Endothelial cell of umbilical vein (primary cell): ENCODE measurements at regions not wholly inside any gene's neighbourhood (a gene's known extent, or its start where the extent isn't known, plus 50 kb on each side); places are given as distances from the start of the nearest gene placed in this dataset.

ENCODE experiments used
- BruUV-seq: library from RNA; stranded (reverse); fragments of 400-500 nt; replicated peaks from 2 replicates; lab custom pipeline; 2021; lab: Mats Ljungman, UMichigan
- CTCF ChIA-PET: fragments of 300-600, 350-600 bp; sonication (Branson Sonifier 250); formaldehyde crosslinking; loops from one replicate; lab custom pipeline; 2021; ENCODE audit warnings: antibody characterized with exemption, inconsistent platforms; lab: Charles Lee
- POLR2A ChIA-PET: fragments of 300-600, 350-600 bp; sonication (Branson Sonifier 250); formaldehyde crosslinking; loops from one replicate; lab custom pipeline; 2021; ENCODE audit warnings: antibody characterized with exemption, inconsistent platforms; lab: Charles Lee
- DNase-seq: peaks from one replicate; pipeline ENCODE4 v3.0.0-alpha.2; 2011; ENCODE audit warnings: low read depth, low spot score
- FAIRE-seq: peaks from 2 replicates; lab custom pipeline; 2011; peaks lifted over from hg19 to GRCh38; lab: Jason Lieb, UNC
- H2AFZ ChIP-seq: 2 replicates; pipeline ENCODE4 v1.6.0; 2012; ENCODE audit warnings: low read depth, low read length, control low read depth, inconsistent platforms
- H3K27ac ChIP-seq: 2 replicates; pipeline ENCODE4 v1.5.1; 2011; ENCODE audit warnings: low read depth, mild to moderate bottlenecking, control low read depth, low read length, moderate library complexity; ENCODE audit not compliant: insufficient read depth
- H3K27me3 ChIP-seq, 2 experiments: 2 replicates each; pipeline versions ENCODE4 v1.6.0 to v1.6.1; 2011; ENCODE audit warnings: low read length in 2 of 2, mixed read lengths in 1 of 2; ENCODE audit not compliant: control insufficient read depth in 2 of 2, insufficient read depth in 2 of 2
- H3K36me3 ChIP-seq, 2 experiments: 2 replicates in 1 of 2; 3 replicates in 1 of 2; pipeline ENCODE4 v1.5.1; 2011; ENCODE audit warnings: low read length in 2 of 2, mild to moderate bottlenecking in 1 of 2, moderate library complexity in 1 of 2; ENCODE audit not compliant: control insufficient read depth in 2 of 2, insufficient read depth in 2 of 2; ENCODE audit errors: extremely low read depth in 1 of 2
- H3K4me1 ChIP-seq: 3 replicates; pipeline ENCODE4 v1.5.1; 2011; ENCODE audit warnings: mild to moderate bottlenecking, low read length; ENCODE audit not compliant: control insufficient read depth, insufficient read depth; ENCODE audit errors: extremely low read depth
- H3K4me2 ChIP-seq: 2 replicates; pipeline ENCODE4 v1.6.1; 2011; ENCODE audit warnings: low read length, control low read depth, mixed read lengths; ENCODE audit not compliant: insufficient read depth
- H3K4me3 ChIP-seq, 3 experiments: fragments of 200-600 bp in 1 of 3; sonication (generic), shearing (Covaris generic) in 1 of 3; replicated peaks in 1 of 3; 2 replicates each; pipeline ENCODE4 v1.5.1; 2011 to 2016; ENCODE audit warnings: control low read depth in 3 of 3, low read length in 3 of 3, mild to moderate bottlenecking in 2 of 3, inconsistent platforms in 1 of 3, low read depth in 1 of 3, moderate library complexity in 1 of 3; ENCODE audit not compliant: insufficient read depth in 1 of 3
- H3K79me2 ChIP-seq: 2 replicates; pipeline ENCODE4 v1.6.0; 2012; ENCODE audit warnings: low read length, inconsistent platforms; ENCODE audit not compliant: control insufficient read depth, insufficient read depth
- H3K9ac ChIP-seq: replicated peaks from 2 replicates; pipeline ENCODE3; 2011; ENCODE audit warnings: low read length, control low read depth; ENCODE audit not compliant: insufficient read depth; ENCODE audit errors: extremely low read depth
- H3K9me1 ChIP-seq: replicated peaks from 3 replicates; pipeline ENCODE4 v1.6.0; 2011; ENCODE audit warnings: mild to moderate bottlenecking, low read length; ENCODE audit not compliant: control insufficient read depth, insufficient read depth; ENCODE audit errors: extremely low read depth
- H3K9me3 ChIP-seq: replicated peaks from 2 replicates; pipeline ENCODE4 v1.5.1; 2012; ENCODE audit warnings: low read length, inconsistent platforms; ENCODE audit not compliant: control insufficient read depth, insufficient read depth
- H4K20me1 ChIP-seq: replicated peaks from 2 replicates; pipeline ENCODE3; 2011; ENCODE audit warnings: mild to moderate bottlenecking, low read length; ENCODE audit not compliant: control insufficient read depth, insufficient read depth; ENCODE audit errors: extremely low read depth
- CTCF ChIP-seq, 2 donors: IDR thresholded peaks; 1 replicate in 1 of 2; 2 replicates in 1 of 2; pipeline ENCODE4 v1.5.1; 2011; ENCODE audit warnings: low read length in 2 of 2, mild to moderate bottlenecking in 2 of 2, moderate library complexity in 2 of 2, control low read depth in 1 of 2, inconsistent platforms in 1 of 2, low read depth in 1 of 2; ENCODE audit not compliant: insufficient read depth in 1 of 2; ENCODE audit errors: extremely low read depth in 1 of 2
- EZH2 ChIP-seq: IDR thresholded peaks from 2 replicates; pipeline ENCODE4 v1.6.1; 2012; ENCODE audit warnings: borderline replicate concordance, low read depth, mild to moderate bottlenecking, moderate library complexity, low read length, inconsistent platforms; ENCODE audit not compliant: severe bottlenecking
- FOS ChIP-seq: IDR thresholded peaks from 2 replicates; pipeline ENCODE4 v1.6.1; 2011; ENCODE audit warnings: mild to moderate bottlenecking, low read length, moderate library complexity, borderline replicate concordance; ENCODE audit not compliant: insufficient read depth
- GATA2 ChIP-seq: IDR thresholded peaks from 2 replicates; pipeline ENCODE4 v1.7.0; 2011; ENCODE audit warnings: low read depth, mild to moderate bottlenecking, moderate library complexity, mixed read lengths, low read length; ENCODE audit not compliant: insufficient read length, insufficient read depth
- JUN ChIP-seq: IDR thresholded peaks from 2 replicates; pipeline ENCODE4 v1.6.1; 2011; ENCODE audit warnings: borderline replicate concordance, low read depth; ENCODE audit not compliant: insufficient read length, insufficient read depth
- MAX ChIP-seq: IDR thresholded peaks from 2 replicates; pipeline ENCODE4 v1.6.1; 2011; ENCODE audit not compliant: insufficient read depth, insufficient read length
- MYC ChIP-seq: IDR thresholded peaks from one replicate; pipeline ENCODE4 v1.6.1; 2011; ENCODE audit warnings: mild to moderate bottlenecking, low read depth, low read length
- POLR2A ChIP-seq: IDR thresholded peaks from 2 replicates; pipeline ENCODE4 v1.6.1; 2012; ENCODE audit warnings: low read depth, mild to moderate bottlenecking, control low read depth, low read length
- POLR2AphosphoS5 ChIP-seq: IDR thresholded peaks from 2 replicates; pipeline ENCODE4 v1.6.1; 2012; ENCODE audit warnings: low read depth, mild to moderate bottlenecking, control low read depth, low read length, moderate library complexity; ENCODE audit not compliant: insufficient read depth
- dilution Hi-C: fragments of 300-500 bp; cut with MboI; formaldehyde crosslinking; loops from one replicate; pipeline ENCODE4 v1.15.0; 2019; ENCODE audit warnings: low sequenced_read_pairs; ENCODE audit not compliant: extremely low pct_ligation_motif_present
- intact Hi-C: fragments of 100-400 bp; cut with micrococcal nuclease; formaldehyde crosslinking; loops from one replicate; pipeline ENCODE4 v1.10.0; 2022

- dilution Hi-C loops (no loop called here), intact Hi-C loops (no loop called here)
- no peak overlapping the region for H3K9ac ChIP-seq
- no peaks in the 10 kb centered on the region for H4K20me1 ChIP-seq
- FAIRE-seq (no peak), DNase-seq (no peak)
- no peaks in the 10 kb centered on the region for H3K79me2 ChIP-seq
- H3K4me2 ChIP-seq, result no peak overlapping the region
- H3K27me3 ChIP-seq, result no peaks in the 10 kb centered on the region
- H3K4me1 ChIP-seq, result no peaks in the 10 kb centered on the region
- H3K9me1 ChIP-seq, result no peaks in the 10 kb centered on the region
- ChIA-PET CTCF (no interaction called here), POLR2A (no interaction called here)
- no peak overlapping the region for H3K27ac ChIP-seq
- no peak overlapping the region for H3K4me3 ChIP-seq
- H3K9me3 ChIP-seq, result peaks cover 6% of the 10 kb centered on the region
- no TSS peak for BruUV-seq
- no peak overlapping the region for H2AFZ ChIP-seq
- TF ChIP-seq MYC (no peak), MAX (no peak)
- H3K36me3 ChIP-seq, result no peaks in the 10 kb centered on the region
Observed at GRCh38 chr2:16047701-16048100, 107.4 kb downstream of the MYCN start.

GRCh38 chr2:16046649-16047048 is 106.3 kb downstream of the MYCN start:
- CTCF ChIA-PET, result no interaction called here
- H4K20me1 ChIP-seq, result no peaks in the 10 kb centered on the region
- H3K9me1 ChIP-seq, result no peaks in the 10 kb centered on the region
- BruUV-seq, result no TSS peak
- no peaks in the 10 kb centered on the region for H3K27me3 ChIP-seq
- dilution Hi-C loops, result no loop called here
- no peaks in the 10 kb centered on the region for H3K4me1 ChIP-seq
- no peak overlapping the region for H3K4me2 ChIP-seq
- DNase-seq, result no peak
- peaks cover 6% of the 10 kb centered on the region for H3K9me3 ChIP-seq
- no peak overlapping the region for H3K9ac ChIP-seq
- FAIRE-seq, result no peak
- intact Hi-C loops, result no loop called here
- H3K36me3 ChIP-seq, result no peaks in the 10 kb centered on the region
- no peaks in the 10 kb centered on the region for H3K79me2 ChIP-seq
- POLR2A ChIA-PET, result no interaction called here
- TF ChIP-seq MYC, result no peak
- no peak for TF ChIP-seq GATA2
- no peak for TF ChIP-seq POLR2A
- TF ChIP-seq EZH2, result no peak
- TF ChIP-seq CTCF (IDR thresholded peaks at IDR 0.05; ENCODE audit: extremely low read depth in 1 of 2, insufficient read depth in 1 of 2, low read depth in 1 of 2, low read length in 2 of 2), result no peak
- no peak for TF ChIP-seq FOS
- no peak for TF ChIP-seq MAX
- no peak for TF ChIP-seq POLR2AphosphoS5
- TF ChIP-seq JUN, result no peak
- no peak overlapping the region for H3K4me3 ChIP-seq
- no peak overlapping the region for H2AFZ ChIP-seq
- no peak overlapping the region for H3K27ac ChIP-seq
